SK-N-SH treated with all-trans-retinoic acid at 6 μM for 48 hours (cell line): ENCODE measurements at regions not wholly inside any gene's neighbourhood (a gene's known extent, or its start where the extent isn't known, plus 50 kb on each side); places are given as distances from the start of the nearest gene placed in this dataset.

ENCODE experiments used
- BACH2 ChIP-seq: fragments of 250-450 bp; sonication (Bioruptor Pico); IDR thresholded peaks from 2 replicates; pipeline ENCODE4 v1.9.0; 2021; ENCODE audit warnings: mild to moderate bottlenecking, borderline replicate concordance
- TOX ChIP-seq: fragments of 250-450 bp; sonication (Bioruptor Pico); IDR thresholded peaks from 2 replicates; pipeline ENCODE4 v1.8.0; 2021; ENCODE audit warnings: mild to moderate bottlenecking, moderate library complexity, borderline replicate concordance

DNA sequence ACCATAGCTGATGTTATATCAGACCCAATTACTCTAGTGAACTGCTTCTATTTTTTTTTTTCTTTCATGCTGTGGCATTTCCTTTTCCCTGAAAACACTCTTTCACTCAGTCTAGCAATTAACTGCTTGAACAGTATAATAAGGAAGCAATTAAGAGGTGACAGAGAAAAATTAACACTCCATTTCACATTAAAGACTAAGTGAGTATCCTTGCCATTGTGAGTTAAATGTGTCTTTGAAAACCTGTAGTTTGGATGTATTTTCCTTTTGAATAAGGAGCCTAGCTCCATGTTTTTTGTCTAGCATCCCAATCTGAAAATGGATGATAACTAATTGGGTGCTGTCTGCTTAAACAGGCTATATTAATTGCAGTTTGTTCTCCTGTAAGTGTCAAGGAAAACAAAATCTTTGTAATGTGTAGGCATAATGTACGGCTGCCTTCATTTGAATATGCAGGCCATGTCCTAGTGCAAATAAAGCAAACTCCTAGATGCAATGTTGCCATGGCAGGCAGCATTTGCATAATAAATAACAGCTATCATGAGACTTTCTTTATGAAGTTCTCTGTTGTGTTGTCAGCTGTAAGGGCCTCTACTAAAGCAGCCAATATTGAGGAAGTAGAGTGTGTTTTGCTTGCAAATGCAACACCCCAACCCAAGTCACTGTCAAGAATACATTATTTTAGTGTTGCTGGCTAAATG lies 416.7 kb downstream of the ZIC3 start:
- no peak for TF ChIP-seq BACH2 (CRISPR knock-in tag)
- TF ChIP-seq TOX (CRISPR knock-in tag), result no peak
